ENCODE measurements at regions not wholly inside any gene's neighbourhood (a gene's known extent, or its start where the extent isn't known, plus 50 kb on each side); places are given as distances from the start of the nearest gene placed in this dataset.

- no peaks in the 10 kb centered on the region for H3K27me3 ChIP-seq (ENCODE audit: low read depth)
- H3K36me3 ChIP-seq, result no peaks in the 10 kb centered on the region
- no peak overlapping the region for H3K4me3 ChIP-seq
- H3K4me1 ChIP-seq, result peaks cover 18% of the 10 kb centered on the region
- no peak for TF ChIP-seq CTCF (IDR thresholded peaks at IDR 0.05; ENCODE audit: borderline replicate concordance)
- peaks cover 9% of the 10 kb centered on the region for H3K9me3 ChIP-seq (replicated peaks)
- intact Hi-C loops (cut with micrococcal nuclease), result no loop called here
- no peak overlapping the region for H3K27ac ChIP-seq (replicated peaks)
- no peak for DNase-seq
Measured at GRCh38 chr3:106458952-106459351, 590.1 kb upstream of the CBLB start.

- intact Hi-C loops (cut with micrococcal nuclease), result no loop called here
- no peaks in the 10 kb centered on the region for H3K4me1 ChIP-seq
- no peak for DNase-seq
- H3K9me3 ChIP-seq (replicated peaks), result peaks cover 9% of the 10 kb centered on the region
- H3K4me3 ChIP-seq, result no peak overlapping the region
- no peaks in the 10 kb centered on the region for H3K27me3 ChIP-seq (ENCODE audit: low read depth)
- H3K27ac ChIP-seq (replicated peaks), result no peak overlapping the region
- H3K36me3 ChIP-seq, result no peaks in the 10 kb centered on the region
- no peak for TF ChIP-seq CTCF (IDR thresholded peaks at IDR 0.05; ENCODE audit: borderline replicate concordance)
Measured at GRCh38 chr3:106466881-106467280, 598.1 kb upstream of the CBLB start.

GRCh38 chr3:106473576-106474475, 605.0 kb upstream of the CBLB start:
- no peaks in the 10 kb centered on the region for H3K4me1 ChIP-seq
- no peak overlapping the region for H3K27ac ChIP-seq (replicated peaks)
- no peaks in the 10 kb centered on the region for H3K36me3 ChIP-seq
- intact Hi-C loops (cut with micrococcal nuclease), result no loop called here
- TF ChIP-seq CTCF (IDR thresholded peaks at IDR 0.05; ENCODE audit: borderline replicate concordance), result no peak
- no peaks in the 10 kb centered on the region for H3K27me3 ChIP-seq (ENCODE audit: low read depth)
- peaks cover 21% of the 10 kb centered on the region for H3K9me3 ChIP-seq (replicated peaks)
- no peak for DNase-seq
- no peak overlapping the region for H3K4me3 ChIP-seq

- no peaks in the 10 kb centered on the region for H3K27me3 ChIP-seq (ENCODE audit: low read depth)
- TF ChIP-seq CTCF (IDR thresholded peaks at IDR 0.05; ENCODE audit: borderline replicate concordance), result no peak
- intact Hi-C loops (cut with micrococcal nuclease), result no loop called here
Measured at GRCh38 chr3:106482451-106482850, 613.6 kb upstream of the CBLB start.

GRCh38 chr3:106485217-106485616, 616.4 kb upstream of the CBLB start:
- Histone ChIP-seq H3K9me3 (replicated peaks) (peaks cover under 1% of the 10 kb centered on the region), H3K4me3 (no peak overlapping the region), H3K4me1 (peaks cover 17% of the 10 kb centered on the region), H3K36me3 (no peaks in the 10 kb centered on the region), H3K27me3 (ENCODE audit: low read depth) (no peaks in the 10 kb centered on the region), H3K27ac (replicated peaks) (no peak overlapping the region)
- TF ChIP-seq CTCF (IDR thresholded peaks at IDR 0.05; ENCODE audit: borderline replicate concordance), result no peak
- intact Hi-C loops (cut with micrococcal nuclease), result no loop called here
- DNase-seq, result no peak

More at GRCh38 chr3:106482451-106482850, 613.6 kb upstream of the CBLB start:
- H3K4me3 ChIP-seq, result no peak overlapping the region
- no peak overlapping the region for H3K27ac ChIP-seq (replicated peaks)
- peaks cover 28% of the 10 kb centered on the region for H3K9me3 ChIP-seq (replicated peaks)
- H3K4me1 ChIP-seq, result peaks cover 6% of the 10 kb centered on the region
- DNase-seq, result no peak
- H3K36me3 ChIP-seq, result no peaks in the 10 kb centered on the region
